Lung microvascular endothelial cell (primary cell): ENCODE measurements at regions not wholly inside any gene's neighbourhood (a gene's known extent, or its start where the extent isn't known, plus 50 kb on each side); places are given as distances from the start of the nearest gene placed in this dataset.
"Not testable (repeated sequence)": the region's sequence is repeated elsewhere in the genome, so short reads cannot be mapped to it uniquely, and the experiment has no call there.

Experiments
- DNase-seq, 2 donors: peaks; one replicate each; pipeline versions ENCODE4 v3.0.0 to v3.0.0-alpha.2; 2010; ENCODE audit warnings: low read depth in 2 of 2

DNA sequence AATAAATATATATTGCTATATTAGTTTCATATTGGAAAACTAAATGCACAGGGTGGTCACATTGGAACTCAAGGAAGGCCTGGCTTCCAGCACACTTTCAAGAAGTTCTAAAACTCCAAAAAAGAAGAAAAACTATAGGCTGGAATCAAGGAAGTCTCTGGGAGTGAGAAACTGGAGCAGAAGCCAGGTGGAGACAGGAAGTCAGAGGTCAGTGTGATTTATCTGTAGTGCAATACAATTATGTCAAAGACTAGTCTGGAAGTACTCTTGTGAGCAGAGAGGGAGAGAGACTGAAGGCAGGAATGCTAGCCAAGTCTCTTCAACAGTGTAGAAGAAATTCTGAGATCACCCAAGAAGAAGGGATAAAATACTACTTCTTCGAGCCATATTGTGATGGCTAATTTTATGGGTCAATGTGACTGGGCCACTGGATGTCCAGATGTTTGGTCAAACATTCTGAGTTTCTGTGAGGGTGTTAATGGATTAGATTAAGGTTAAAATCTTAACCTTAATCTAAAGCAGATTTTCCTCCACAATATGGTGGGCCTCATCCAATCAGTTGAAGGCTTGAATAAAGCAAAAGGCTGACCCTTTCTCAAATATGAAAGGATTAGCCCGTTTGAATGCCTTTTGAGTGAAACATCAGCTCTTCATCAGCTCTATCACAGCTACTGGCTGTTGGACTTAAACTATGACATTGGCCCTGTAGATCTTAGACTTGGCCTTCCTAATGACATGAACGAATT lies 208.0 kb downstream of the TDRD15 start:
- no peak for DNase-seq

DNA sequence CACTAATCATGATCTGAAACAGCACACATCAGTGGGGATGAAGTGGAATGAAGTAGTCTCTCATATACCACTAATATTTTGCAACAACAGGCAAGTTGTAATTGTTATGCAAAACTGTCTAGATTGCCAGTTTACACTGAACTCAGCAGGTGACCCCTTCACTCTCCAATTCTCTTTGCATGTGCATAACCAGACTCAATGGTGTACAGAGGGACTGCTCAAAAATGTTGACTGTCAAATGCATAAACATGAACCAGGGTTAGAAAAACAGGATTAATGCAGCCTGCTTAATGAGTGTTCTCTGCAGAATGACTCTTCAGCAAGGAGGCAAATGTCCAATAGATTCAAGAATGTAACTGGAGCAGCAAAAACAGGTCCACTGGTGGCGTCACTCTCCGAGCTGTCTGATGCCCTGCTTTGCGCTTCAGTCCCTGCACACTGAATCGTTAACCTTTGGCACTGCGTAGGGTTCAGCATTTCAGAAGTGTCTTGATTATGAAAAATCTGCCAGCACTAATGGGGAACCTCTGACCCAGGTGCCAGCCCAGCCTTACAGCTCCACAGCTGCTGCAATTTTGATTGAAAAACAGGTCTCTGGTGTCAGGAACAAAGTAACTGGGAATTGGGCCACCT lies 209.3 kb downstream of the TDRD15 start:
- no peak for DNase-seq

DNA sequence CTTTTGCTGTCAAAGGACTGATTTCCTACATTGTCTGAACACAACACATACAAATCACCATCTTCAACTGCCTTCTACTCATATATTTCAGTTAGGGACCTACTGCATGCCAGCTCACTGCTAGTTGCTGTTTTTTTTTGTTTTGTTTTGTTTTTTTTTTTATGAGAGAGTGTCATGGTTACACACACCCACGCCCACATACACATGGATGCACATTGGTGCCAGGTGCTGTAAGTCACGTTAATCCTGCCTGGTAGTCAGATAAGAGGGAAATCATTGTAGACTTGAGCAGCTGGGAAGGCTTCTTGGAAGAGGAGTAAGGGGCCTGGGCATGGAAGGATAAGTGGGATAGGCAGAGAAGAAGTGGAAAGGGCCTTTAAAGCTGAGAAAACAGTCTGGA lies 209.9 kb downstream of the TDRD15 start:
- DNase-seq: no peak

DNA sequence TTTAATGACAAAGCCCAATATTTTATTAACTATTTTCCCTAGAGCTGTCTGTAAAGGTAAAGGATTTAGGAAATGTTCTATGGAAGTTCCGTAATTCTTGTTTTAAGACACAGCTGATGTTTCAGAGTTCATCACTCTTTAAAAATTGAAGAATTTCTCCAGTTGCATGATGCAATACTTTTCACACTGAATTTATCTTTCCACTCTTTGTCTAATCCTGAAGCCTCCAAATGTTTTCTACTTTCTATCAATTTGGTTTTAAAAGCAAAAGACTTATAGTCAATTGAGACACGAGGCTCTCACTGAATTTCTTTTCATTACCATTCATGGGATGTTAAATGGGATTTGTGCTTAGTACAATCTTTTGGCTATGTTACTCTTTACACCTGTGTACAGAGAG lies 223.2 kb downstream of the TDRD15 start:
- no peak for DNase-seq

DNA sequence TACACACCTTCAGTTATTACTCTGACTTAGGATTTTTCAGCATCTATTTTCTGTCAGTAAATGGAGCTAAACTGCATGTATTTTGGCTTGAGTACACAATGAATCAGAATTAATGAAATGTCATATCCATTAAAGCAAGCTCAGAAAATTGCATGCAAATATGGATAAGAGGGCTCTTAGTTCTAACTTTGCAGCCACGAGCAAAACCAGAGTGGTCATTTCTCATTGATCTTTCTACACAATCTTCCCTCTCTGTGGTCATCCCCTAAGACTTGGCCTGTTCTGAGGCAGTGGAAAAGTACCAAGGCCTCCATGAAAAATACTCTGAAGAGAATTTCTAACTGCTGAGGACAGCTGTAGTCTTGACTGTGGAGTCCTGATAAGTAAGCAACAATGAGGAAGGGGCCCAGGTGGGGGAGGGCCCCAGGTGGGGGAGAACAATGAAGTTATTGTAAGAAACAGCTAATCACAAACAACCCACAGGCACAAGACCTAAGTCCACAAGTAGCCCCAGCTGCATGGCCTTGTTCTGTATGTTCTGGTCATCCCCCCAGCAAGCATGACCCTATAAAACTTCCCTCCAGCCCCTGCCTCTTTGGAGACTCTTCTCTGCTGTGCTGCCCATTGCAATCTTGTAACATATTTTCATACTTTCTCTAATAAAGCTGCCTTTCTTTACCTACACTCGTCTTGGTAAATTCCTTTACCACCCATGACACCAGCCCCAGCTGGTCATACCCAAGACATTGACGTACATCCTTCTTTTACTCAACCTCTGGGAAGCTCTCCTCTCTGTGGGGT lies 230.3 kb downstream of the TDRD15 start:
- no peak for DNase-seq

DNA sequence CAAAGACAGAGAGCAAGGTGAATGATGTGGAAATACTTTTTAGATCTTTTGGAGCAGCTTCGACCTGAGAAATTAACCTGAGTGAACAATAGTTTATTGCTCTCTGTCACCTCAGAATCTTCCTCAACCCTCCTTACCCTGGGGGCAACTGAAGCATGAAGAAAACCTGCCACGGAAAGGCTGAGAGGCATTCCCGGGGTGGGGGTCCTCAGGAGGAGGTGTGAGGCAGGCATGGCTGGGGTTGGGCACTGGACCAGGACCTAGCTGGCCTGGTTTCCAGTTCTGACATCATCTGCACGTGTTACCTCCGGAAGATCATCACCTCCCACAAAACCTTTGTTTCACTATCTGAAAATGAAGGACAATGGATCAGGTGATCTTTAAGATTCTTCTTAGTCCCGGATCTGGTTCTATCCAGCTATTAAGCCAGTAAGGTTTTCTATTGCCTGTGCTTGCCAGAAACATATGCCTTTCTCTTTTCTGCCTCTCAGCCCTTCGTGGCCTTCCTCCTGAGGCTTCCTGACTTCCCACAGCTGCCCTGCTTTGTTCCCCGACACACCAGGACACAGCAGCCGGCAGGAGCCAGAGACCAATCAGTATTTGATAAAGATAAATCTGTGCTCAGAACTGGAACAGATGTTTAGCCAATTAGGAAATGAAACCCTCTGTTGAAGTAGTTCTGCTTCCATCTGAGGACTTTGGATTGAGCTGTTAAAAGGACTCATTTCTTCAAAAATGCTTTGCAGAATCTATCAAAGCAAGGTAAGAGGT lies 232.5 kb downstream of the TDRD15 start:
- no peak for DNase-seq

DNA sequence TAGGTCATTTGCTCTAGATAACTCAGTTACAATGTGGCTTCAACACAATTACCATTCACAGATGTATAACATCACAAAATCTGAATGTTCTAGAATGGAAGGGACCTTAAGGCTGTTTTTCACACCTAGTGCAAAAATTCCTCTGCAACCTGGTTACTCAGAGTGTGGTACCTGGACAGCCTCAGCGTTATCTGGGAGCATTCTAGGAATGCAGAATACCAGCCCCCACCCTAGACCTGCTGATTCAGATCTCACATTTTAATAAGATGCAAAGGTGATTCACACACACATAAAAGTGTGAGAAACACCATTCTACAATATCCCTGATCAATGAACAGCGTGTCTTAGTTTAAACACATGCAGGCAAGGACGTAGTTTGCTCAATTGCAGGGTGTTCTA lies 233.1 kb downstream of the TDRD15 start:
- DNase-seq: no peak

DNA sequence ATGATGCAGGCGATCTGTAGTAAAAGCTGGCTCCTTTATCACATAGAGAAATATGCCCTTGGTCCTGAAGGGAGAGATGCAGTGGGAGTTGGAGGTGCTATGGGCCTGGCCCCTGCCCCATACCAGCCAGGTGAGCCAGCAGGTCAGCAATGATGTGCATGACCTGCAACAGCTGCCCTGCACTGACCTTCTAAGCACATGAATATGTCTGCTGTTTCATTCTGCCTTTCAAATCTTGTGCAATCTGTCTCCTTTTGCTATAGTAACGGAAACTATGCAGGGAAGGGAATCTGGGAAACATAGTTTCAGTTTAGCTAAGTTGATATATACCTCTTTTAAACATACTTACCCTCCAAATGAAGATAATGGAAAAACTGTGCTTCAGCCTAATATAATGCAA lies 235.2 kb downstream of the TDRD15 start:
- DNase-seq: no peak

DNA sequence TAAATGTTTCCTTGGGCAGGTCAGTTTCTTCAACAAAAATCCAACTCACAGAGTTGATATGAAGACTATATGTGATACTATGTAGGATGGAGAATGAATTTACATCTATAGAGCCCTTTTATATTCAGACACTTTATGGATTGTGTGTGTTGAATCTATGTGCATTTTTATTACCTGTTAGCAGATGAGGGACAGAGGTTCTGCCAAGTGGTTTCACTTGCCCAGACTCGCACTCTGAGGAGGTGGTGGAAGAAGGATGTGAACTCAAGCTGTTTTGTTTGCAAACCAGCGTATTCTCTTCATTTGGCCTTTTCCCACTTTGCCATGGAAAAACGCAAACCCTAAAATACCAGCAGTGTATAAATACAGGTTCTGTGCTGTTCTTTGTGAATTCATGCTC lies 237.6 kb downstream of the TDRD15 start:
- DNase-seq: no peak

DNA sequence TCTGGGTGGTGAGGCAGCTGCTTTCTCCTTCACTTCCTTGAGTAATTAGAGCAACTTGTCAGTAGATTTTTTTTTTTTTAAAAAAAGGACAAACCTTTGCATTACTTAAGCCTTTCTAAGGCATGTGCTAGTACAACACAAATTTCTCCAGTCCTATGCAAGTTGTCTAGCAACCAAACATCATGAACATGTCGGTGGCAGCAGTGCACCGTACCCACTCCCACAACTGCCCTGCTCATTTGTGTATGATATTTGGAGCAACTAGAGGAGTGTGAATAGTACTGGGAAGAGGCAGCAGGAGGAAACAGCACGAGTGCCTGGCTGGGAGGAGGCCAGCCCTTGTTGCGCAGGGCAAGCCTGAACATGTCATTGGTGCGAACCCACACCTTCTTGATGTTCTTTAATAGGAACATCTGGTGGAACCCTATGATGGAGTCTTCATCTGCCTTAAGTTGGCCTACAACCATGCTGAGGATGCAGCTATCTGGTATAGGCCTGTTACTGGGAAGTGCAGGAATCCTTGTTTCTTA lies 238.3 kb downstream of the TDRD15 start:
- no peak for DNase-seq

DNA sequence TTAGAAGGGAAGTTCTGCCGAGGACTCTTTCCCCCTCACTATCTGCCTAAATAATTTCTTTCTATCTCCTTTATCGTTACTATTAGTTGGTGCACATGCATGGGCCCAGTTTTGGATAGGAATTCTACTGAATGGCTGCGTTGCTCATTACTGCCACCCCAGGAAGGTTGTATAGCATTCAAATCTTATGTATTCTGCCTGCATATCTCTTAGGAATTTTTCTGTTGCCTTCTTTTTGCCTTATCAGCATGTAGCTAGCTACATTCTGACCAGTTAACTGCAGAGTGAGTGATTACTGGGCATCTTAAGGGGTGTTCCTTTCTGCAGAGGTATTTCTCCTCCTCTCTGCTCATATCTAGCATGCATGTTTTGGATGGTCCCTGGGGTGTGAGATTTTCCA lies 239.6 kb downstream of the TDRD15 start:
- no peak for DNase-seq

DNA sequence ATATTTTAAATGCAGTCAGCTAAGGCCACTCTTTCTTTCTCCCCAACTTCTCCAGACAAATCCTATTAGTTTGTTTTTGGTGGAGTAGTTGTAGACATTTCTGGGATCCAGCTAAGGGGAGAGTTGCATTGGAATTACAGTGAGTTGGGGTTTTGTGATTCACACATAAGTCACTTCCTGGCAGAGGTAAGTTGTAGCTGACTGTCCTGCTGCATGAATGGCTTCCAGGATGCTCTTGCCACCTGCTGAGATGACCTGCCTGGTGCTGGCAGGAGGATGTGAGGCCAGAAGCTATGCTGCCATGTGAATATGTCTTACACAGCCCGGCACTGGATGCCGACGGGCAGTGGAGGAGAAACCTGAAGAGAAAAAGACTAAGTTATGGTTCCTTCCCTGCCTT lies 243.7 kb downstream of the TDRD15 start:
- no peak for DNase-seq

DNA sequence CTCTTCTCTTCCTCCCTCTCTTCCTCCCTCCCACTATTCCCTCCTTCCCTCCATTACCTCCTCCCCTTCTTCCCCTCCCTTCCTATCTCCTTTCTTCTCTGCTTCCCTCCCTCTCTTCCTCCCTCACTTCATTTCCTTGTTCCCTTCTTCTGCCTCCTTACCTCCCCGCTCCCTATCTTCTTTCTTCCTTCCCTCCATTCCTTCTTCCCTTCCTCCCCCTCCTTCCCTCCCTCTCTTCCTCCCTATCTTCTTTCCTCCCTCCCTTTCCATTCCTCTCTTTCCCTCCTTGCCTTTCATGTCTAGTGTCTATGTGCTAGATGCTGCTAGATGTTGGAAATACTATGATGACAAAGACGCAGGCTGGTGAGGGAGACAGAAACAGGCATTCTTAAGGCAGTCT lies 246.0 kb downstream of the TDRD15 start:
- no peak for DNase-seq

DNA sequence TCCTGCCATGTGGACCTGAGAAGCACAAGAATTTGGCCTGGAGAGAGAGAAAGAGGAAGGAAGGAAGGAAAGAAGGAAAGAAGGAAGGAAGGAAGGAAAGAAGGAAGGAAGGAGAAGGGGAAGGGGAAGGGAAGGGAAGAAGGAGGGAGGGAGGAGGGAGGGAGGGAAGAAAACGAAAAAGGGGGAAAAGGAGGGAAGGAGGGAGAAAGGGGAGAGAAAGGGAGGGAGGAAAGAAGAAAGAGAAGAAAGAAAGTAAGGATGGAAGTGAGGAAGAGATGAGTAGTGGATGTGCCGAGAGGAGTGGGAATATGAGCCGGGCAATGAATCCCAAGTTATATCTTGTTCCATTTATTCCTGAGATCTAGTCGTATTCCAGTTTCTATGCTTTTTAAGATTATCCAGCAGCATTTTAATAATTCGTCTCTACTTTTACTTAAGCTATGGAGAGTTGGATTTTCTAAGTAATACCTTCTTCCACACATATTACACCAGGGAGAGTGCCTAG lies 247.8 kb downstream of the TDRD15 start:
- no peak for DNase-seq

DNA sequence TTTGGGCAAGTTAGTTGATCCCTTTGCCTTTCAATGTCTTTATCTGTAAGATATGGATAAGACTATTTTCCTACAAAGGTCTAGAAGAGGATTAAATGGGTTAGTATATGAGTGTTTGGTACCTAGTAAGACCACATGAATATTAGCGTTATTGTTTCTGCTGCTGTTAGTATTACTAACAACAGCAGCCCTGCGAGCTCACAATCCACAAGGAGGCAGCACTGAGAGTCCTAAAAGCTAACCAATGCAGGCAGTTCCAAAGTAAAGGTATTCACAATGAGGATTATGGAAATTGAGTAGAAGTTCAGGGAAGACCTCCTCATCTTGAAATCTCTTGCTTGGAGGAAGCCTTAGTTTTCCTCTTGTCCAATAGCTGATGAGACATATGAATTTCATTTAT lies 248.9 kb downstream of the TDRD15 start:
- no peak for DNase-seq

DNA sequence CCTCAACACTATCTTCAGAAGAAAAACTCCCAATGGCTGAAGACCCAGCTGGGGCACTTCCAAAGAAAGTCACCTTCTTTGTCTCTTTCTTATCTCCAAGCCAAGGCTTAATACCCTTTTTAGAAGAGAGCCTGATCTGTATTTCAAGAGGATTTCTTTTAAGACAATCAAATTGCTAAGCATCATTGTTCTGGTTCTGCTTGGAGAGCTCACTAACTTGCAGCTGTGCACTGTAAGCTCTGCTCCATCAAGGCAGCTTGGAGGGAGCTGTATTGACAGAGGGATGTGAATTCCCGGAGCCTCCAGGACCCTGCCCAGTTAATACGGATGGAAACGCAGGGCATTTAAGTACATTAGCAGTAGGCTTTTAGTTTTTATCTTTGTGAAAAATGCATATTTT lies 253.1 kb downstream of the TDRD15 start:
- DNase-seq: no peak

DNA sequence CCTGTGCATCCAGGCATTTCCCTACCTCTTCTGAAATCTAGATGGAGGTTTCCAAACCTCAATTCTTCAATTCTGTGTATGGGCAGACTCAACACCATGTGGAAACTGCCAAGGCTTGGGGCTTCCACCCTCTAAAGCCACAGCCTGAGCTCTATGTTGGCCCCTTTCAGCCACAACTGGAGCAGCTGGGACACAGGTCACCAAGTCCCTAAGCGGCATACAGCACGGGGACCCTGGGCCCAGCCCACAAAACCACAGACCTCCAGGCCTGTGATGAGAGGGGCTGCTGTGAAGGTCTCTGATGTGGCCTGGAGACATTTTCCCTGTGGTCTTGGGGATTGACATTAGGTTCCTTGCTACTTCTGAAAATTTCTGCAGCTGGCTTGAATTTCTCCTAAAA lies 255.4 kb downstream of the TDRD15 start:
- DNase-seq: no peak

DNA sequence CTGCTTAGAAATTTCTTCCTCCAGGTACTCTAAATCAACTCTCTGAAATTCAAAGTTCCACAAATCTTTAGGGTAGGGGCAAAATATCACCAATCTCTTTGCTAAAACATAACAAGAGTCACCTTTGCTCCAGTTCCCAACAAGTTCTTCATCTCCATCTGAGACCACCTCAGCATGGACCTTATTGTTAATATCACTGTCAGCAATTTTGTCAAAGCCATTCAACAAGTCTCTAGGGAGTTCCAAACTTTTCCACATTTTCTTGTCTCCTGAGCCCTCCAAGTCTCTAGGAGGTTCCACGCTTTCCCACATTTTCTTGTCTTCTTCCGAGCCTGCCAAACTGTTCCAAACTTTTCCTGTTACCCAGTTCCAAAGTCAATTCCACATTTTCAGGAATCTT lies 255.9 kb downstream of the TDRD15 start:
- not testable (repeated sequence) for DNase-seq

DNA sequence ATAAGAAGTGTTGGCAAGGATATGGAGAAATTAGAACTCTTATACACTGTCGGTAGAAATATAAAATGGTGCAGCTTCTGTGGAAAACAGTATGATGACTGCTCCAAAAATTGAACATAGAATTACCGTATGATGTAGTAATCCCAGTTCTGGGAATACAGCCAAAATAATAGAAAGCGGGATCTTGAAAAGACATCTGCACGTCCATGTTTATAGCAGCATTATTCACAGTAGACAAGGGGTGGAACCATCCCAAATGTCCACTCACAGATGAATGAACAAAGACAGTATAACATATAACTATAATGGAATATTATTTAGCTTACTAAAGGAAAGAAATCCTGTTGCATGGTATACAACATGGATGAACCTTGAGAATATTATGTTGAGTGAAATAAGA lies 257.7 kb downstream of the TDRD15 start:
- no peak for DNase-seq

DNA sequence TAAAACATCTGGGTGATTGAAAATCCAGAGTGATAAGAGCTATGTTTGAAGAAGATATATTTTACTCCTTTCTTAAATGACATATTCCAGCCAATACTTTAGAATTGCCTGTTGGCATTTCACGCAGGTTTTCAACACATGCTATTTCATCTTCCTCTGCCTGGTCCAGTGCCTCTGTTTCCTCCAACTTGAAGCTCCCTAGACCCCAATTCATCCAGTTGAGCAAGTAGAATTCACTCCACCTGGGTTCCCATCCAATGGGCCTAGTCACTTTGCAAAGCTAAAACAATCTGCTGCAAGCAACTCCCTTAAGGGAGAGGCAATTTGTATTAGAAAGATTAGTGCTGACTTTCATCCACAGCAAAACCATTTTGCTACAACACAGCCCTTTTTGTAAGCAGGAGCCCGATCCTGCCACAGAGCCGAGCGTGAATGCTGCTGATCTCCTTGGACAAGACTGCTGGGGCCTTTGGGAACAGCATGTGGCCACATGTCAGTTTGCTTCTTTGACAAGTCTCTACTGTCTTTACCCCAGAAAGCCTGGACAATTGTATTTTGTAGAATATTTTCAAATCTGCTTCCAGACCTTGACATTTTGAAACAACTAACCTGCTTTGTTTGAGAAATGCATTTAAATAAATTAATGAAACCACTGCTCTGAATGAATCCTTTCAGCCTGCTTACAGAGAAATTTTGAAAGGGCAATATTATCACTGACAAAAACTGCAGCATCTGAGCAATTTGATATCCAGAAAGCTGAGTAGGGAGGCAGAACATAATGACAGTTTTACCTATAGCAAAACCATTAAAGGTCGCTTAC lies 259.1 kb downstream of the TDRD15 start:
- DNase-seq: no peak

DNA sequence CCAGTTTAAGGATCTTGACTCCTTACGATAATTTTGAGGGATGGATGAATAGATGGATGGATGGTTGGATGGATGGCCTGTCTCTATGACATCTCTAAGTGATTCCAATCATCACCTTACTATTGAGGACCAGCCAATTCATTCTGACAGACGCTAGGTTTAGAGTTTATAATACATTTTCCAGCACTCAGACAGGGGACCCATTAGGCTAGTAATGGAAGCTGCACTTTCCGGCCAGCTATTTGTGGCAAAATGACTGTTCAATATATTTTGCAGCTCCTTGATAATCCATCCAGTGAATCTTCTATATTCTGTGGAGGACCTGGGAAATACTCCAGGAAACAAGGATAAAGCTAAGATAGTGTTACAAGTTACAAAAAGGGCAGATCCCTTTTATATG lies 262.9 kb downstream of the TDRD15 start:
- DNase-seq: no peak
